HCT116 (cell line): ENCODE measurements at regions not wholly inside any gene's neighbourhood (a gene's known extent, or its start where the extent isn't known, plus 50 kb on each side); places are given as distances from the start of the nearest gene placed in this dataset.

Source experiments
- ATAC-seq: fragments of 200-7000 bp; cut with Tn5 transposase; 2 replicates; pipeline ENCODE4 v1.9.1; 2020; ENCODE audit warnings: mild to moderate bottlenecking, moderate library complexity
- BruUV-seq: library from RNA; stranded (reverse); fragments of 400-500 nt; replicated peaks from 2 replicates; lab custom pipeline; 2021; lab: Mats Ljungman, UMichigan
- CTCF ChIA-PET: fragments of 300-600 bp; sonication (Branson Sonifier 250); formaldehyde crosslinking; loops from one replicate; lab custom pipeline; 2021; ENCODE audit warnings: antibody characterized with exemption; lab: Charles Lee
- POLR2A ChIA-PET: fragments of 300-600, 350-600 bp; sonication (Branson Sonifier 250); formaldehyde crosslinking; loops from one replicate; lab custom pipeline; 2021; ENCODE audit warnings: antibody characterized with exemption; lab: Charles Lee
- RAD21 ChIA-PET, 2 experiments: fragments of 300-600 bp; sonication (Branson Sonifier 250); formaldehyde crosslinking; loops; one replicate each; lab custom pipeline; 2023; ENCODE audit warnings: low total read pairs in 2 of 2; ENCODE audit not compliant: uncharacterized antibody in 2 of 2, unreplicated experiment in 2 of 2, low non-redundant PET in 1 of 2; lab: Charles Lee
- DNase-seq: peaks from one replicate; pipeline ENCODE4 v3.0.0-alpha.2; 2010; ENCODE audit warnings: low read depth, low spot score
- H2AFZ ChIP-seq: fragments of 200-600 bp; shearing (Covaris generic), sonication (generic); 2 replicates; pipeline ENCODE4 v1.6.1; 2017; ENCODE audit warnings: low read depth, mixed run types, mixed read lengths, antibody characterized with exemption, low read length; ENCODE audit not compliant: poor library complexity, severe bottlenecking
- H3K27ac ChIP-seq: 2 replicates; pipeline ENCODE4 v1.5.1; 2012; ENCODE audit warnings: low read depth, low read length
- H3K27me3 ChIP-seq: fragments of 200-600 bp; sonication (generic); 2 replicates; pipeline ENCODE4 v1.6.1; 2016; ENCODE audit warnings: mixed run types, low read length, mixed read lengths; ENCODE audit not compliant: insufficient read depth
- H3K36me3 ChIP-seq, 2 experiments: fragments of 200-500 bp in 1 of 2; fragments of 200-600 bp in 1 of 2; sonication (Bioruptor generic) in 1 of 2; sonication (generic) in 1 of 2; 2 replicates each; pipeline versions ENCODE4 v1.5.1 to v1.6.1; 2014 to 2016; ENCODE audit warnings: low read length in 2 of 2, inconsistent platforms in 1 of 2, mixed read lengths in 1 of 2, mixed run types in 1 of 2; ENCODE audit not compliant: insufficient read depth in 2 of 2, control insufficient read depth in 1 of 2
- H3K4me1 ChIP-seq, 2 experiments: fragments of 200-600 bp in 1 of 2; sonication (generic) in 1 of 2; 2 replicates each; pipeline versions ENCODE4 v1.5.1 to v1.6.1; 2012 to 2017; ENCODE audit warnings: low read length in 2 of 2, inconsistent platforms in 1 of 2, mild to moderate bottlenecking in 1 of 2, mixed read lengths in 1 of 2, mixed run types in 1 of 2, moderate library complexity in 1 of 2; ENCODE audit not compliant: insufficient read depth in 2 of 2, control insufficient read depth in 1 of 2
- H3K4me2 ChIP-seq: fragments of 200-600 bp; sonication (generic); 2 replicates; pipeline ENCODE4 v1.6.1; 2017; ENCODE audit warnings: mixed run types, low read length, mixed read lengths
- H3K4me3 ChIP-seq, 2 experiments: fragments of 200-600 bp in 1 of 2; sonication (generic) in 1 of 2; replicated peaks in 1 of 2; 2 replicates each; pipeline ENCODE4 v1.5.1; 2011 to 2016; ENCODE audit warnings: low read length in 2 of 2, control low read depth in 1 of 2, low read depth in 1 of 2, mild to moderate bottlenecking in 1 of 2, mixed read lengths in 1 of 2, mixed run types in 1 of 2
- H3K79me2 ChIP-seq: fragments of 200-600 bp; sonication (generic); 2 replicates; pipeline ENCODE4 v1.6.1; 2017; ENCODE audit warnings: mild to moderate bottlenecking, mixed run types, low read length, moderate library complexity, mixed read lengths; ENCODE audit not compliant: insufficient read depth
- H3K9ac ChIP-seq: fragments of 200-600 bp; sonication (generic); 2 replicates; pipeline ENCODE4 v1.6.1; 2016; ENCODE audit warnings: low read length, mixed read lengths
- H3K9me2 ChIP-seq: fragments of 200-600 bp; sonication (generic), shearing (Covaris generic); 2 replicates; pipeline ENCODE4 v1.6.1; 2017; ENCODE audit warnings: mixed run types, mild to moderate bottlenecking, moderate library complexity; ENCODE audit not compliant: insufficient read depth
- H3K9me3 ChIP-seq, 2 experiments: fragments of 200-500 bp in 1 of 2; fragments of 200-600 bp in 1 of 2; sonication (Bioruptor generic) in 1 of 2; sonication (generic) in 1 of 2; 2 replicates each; pipeline ENCODE4 v1.6.1; 2014 to 2017; ENCODE audit warnings: low read length in 2 of 2, mixed read lengths in 2 of 2, inconsistent platforms in 1 of 2, low read depth in 1 of 2, mild to moderate bottlenecking in 1 of 2, mixed run types in 1 of 2, moderate library complexity in 1 of 2; ENCODE audit not compliant: control insufficient read depth in 1 of 2, insufficient read depth in 1 of 2
- H4K20me1 ChIP-seq: fragments of 200-600 bp; sonication (generic), shearing (Covaris generic); 2 replicates; pipeline ENCODE4 v1.6.1; 2017; ENCODE audit warnings: mixed run types, mild to moderate bottlenecking, moderate library complexity; ENCODE audit not compliant: insufficient read depth
- CEBPB ChIP-seq: IDR thresholded peaks from 2 replicates; pipeline ENCODE4 v1.6.1; 2012; ENCODE audit warnings: low read depth
- EGR1 ChIP-seq: IDR thresholded peaks from 2 replicates; pipeline ENCODE4 v1.6.1; 2012; ENCODE audit warnings: low read depth
- ELF1 ChIP-seq: IDR thresholded peaks from 2 replicates; pipeline ENCODE4 v1.6.1; 2012; ENCODE audit warnings: low read depth, borderline replicate concordance
- FOSL1 ChIP-seq: IDR thresholded peaks from 2 replicates; pipeline ENCODE4 v1.6.1; 2012; ENCODE audit warnings: low read depth
- JUND ChIP-seq: IDR thresholded peaks from 2 replicates; pipeline ENCODE4 v1.6.1; 2012
- POLR2A ChIP-seq: IDR thresholded peaks from 2 replicates; pipeline ENCODE4 v1.7.0; 2011; ENCODE audit warnings: borderline replicate concordance; ENCODE audit not compliant: insufficient read depth, insufficient read length; ENCODE audit errors: extremely low read depth
- POLR2AphosphoS5 ChIP-seq: IDR thresholded peaks from 2 replicates; pipeline ENCODE4 v1.6.1; 2011; ENCODE audit warnings: mild to moderate bottlenecking, low read depth, low read length, moderate library complexity
- RAD21 ChIP-seq: IDR thresholded peaks from 2 replicates; pipeline ENCODE4 v1.6.1; 2012; ENCODE audit warnings: low read depth, mild to moderate bottlenecking
- SIN3A ChIP-seq: IDR thresholded peaks from 2 replicates; pipeline ENCODE4 v1.6.1; 2012; ENCODE audit warnings: low read depth
- SRF ChIP-seq: IDR thresholded peaks from 2 replicates; pipeline ENCODE4 v1.6.1; 2012; ENCODE audit warnings: low read depth
- TCF7L2 ChIP-seq: IDR thresholded peaks from 2 replicates; pipeline ENCODE4 v1.7.0; 2011; ENCODE audit warnings: borderline replicate concordance, inconsistent platforms; ENCODE audit not compliant: insufficient read depth, insufficient read length; ENCODE audit errors: extremely low read depth
- ZNF274 ChIP-seq: fragments of 200-500 bp; sonication (Bioruptor generic); IDR thresholded peaks from 2 replicates; pipeline ENCODE4 v1.6.1; 2014; ENCODE audit warnings: mild to moderate bottlenecking, low read depth, low read length, inconsistent platforms
- intact Hi-C: fragments of 100-400 bp; cut with micrococcal nuclease; formaldehyde crosslinking; loops from 2 replicates; pipeline ENCODE4 v1.10.0; 2022
- TF ChIP-seq, protein P1 (sequence below): IDR thresholded peaks from 2 replicates; pipeline ENCODE4 v1.6.1; 2012
- TF ChIP-seq, protein P2 (sequence below), 3 experiments: fragments of 200-600 bp in 1 of 3; sonication (generic) in 1 of 3; IDR thresholded peaks in 2 of 3; conservative IDR thresholded peaks in 1 of 3; 2 replicates each; pipeline ENCODE4 v1.5.1; 2012 to 2017; ENCODE audit warnings: low read depth in 2 of 3, low read length in 2 of 3, antibody characterized with exemption in 1 of 3, borderline replicate concordance in 1 of 3, control low read depth in 1 of 3, mild to moderate bottlenecking in 1 of 3, mixed read lengths in 1 of 3, mixed run types in 1 of 3, moderate library complexity in 1 of 3; ENCODE audit not compliant: insufficient read depth in 1 of 3
- TF ChIP-seq, protein P3 (sequence below): IDR thresholded peaks from 2 replicates; pipeline ENCODE4 v1.6.1; 2012; ENCODE audit warnings: low read depth
- TF ChIP-seq, protein P4 (sequence below): IDR thresholded peaks from 2 replicates; pipeline ENCODE4 v1.6.1; 2012

DNA sequence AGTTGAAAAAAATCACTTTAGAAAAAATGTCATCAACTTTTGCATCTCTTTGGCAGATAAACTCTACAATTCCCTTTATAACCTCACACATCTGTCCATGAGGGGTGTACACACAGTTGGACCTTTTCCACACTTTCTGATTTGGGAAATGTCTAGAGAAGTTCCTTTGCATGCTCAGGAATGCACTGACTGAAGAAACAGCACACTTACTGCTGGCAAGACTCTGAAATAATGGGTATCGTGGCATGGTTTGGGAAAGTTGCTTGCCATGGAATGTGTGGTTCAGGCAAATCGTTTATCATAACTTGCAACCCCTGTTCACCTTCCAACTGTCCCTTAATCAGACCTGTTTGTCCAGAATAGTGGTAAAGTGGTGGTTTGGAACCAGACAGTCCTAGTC, 135.3 kb upstream of the TGFBR2 start:
- ATAC-seq (no peak), DNase-seq (no peak)
- H3K4me2 ChIP-seq, result no peak overlapping the region
- TF ChIP-seq, protein P1, sequence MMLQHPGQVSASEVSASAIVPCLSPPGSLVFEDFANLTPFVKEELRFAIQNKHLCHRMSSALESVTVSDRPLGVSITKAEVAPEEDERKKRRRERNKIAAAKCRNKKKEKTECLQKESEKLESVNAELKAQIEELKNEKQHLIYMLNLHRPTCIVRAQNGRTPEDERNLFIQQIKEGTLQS, result no peak
- TF ChIP-seq SIN3A (no peak), JUND (no peak)
- TF ChIP-seq, protein P2, sequence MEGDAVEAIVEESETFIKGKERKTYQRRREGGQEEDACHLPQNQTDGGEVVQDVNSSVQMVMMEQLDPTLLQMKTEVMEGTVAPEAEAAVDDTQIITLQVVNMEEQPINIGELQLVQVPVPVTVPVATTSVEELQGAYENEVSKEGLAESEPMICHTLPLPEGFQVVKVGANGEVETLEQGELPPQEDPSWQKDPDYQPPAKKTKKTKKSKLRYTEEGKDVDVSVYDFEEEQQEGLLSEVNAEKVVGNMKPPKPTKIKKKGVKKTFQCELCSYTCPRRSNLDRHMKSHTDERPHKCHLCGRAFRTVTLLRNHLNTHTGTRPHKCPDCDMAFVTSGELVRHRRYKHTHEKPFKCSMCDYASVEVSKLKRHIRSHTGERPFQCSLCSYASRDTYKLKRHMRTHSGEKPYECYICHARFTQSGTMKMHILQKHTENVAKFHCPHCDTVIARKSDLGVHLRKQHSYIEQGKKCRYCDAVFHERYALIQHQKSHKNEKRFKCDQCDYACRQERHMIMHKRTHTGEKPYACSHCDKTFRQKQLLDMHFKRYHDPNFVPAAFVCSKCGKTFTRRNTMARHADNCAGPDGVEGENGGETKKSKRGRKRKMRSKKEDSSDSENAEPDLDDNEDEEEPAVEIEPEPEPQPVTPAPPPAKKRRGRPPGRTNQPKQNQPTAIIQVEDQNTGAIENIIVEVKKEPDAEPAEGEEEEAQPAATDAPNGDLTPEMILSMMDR (IDR thresholded peaks at IDR 0.05 in 2 of 3, conservative IDR thresholded peaks at IDR 0.05 in 1 of 3; ENCODE audit: borderline replicate concordance in 1 of 3, insufficient read depth in 1 of 3, low read depth in 2 of 3, low read length in 2 of 3), result no peak
- H3K27me3 ChIP-seq, result no peaks in the 10 kb centered on the region
- no peak overlapping the region for H3K4me3 ChIP-seq
- no peak overlapping the region for H2AFZ ChIP-seq
- H3K9ac ChIP-seq, result no peak overlapping the region
- intact Hi-C loops, result no loop called here
- ChIA-PET RAD21 (no interaction called here), POLR2A (no interaction called here), CTCF (no interaction called here)
- H4K20me1 ChIP-seq, result no peaks in the 10 kb centered on the region
- H3K9me2 ChIP-seq, result no peaks in the 10 kb centered on the region
- H3K4me1 ChIP-seq, result no peaks in the 10 kb centered on the region
- H3K27ac ChIP-seq, result no peak overlapping the region
- no peaks in the 10 kb centered on the region for H3K79me2 ChIP-seq
- H3K9me3 ChIP-seq, result no peaks in the 10 kb centered on the region
- no peaks in the 10 kb centered on the region for H3K36me3 ChIP-seq
- BruUV-seq, result no TSS peak

DNA sequence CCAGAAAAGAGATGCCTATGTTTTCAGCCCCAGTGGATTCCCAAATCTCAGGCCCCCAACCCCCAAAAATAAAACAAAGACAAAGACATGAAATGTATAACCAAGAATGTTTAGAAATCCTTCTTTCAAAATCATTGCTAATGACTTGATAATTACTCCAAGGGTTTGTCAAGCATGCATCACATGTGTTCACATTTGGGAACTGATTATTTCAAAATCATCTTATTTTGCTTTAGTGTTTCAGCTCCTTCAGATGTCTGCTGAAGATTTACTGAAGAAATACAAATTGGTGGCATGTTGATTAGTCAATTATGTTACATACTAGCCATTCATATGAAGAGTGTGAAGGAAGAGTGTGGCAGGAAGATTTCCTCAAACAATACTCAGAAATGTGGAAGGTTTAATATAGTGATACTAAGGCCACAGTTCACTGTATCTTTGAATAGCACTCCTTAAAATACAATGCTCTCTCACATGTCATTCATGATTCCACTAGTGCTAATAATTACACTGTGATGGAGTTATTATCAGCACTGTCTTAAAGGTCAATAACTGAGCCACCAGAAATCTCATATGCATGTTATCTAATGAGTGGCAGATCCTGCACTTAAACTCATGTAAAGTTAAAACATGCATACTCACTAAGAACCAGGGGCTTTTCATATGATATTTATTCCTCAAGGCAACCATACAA, 134.5 kb upstream of the TGFBR2 start:
- CTCF ChIA-PET, result no interaction called here
- Histone ChIP-seq H3K9ac (no peak overlapping the region), H3K4me3 (no peak overlapping the region), H2AFZ (no peak overlapping the region), H3K27ac (no peak overlapping the region), H3K9me2 (no peaks in the 10 kb centered on the region), H3K36me3 (no peaks in the 10 kb centered on the region), H3K4me1 (peaks cover 4 to 6% of the 10 kb centered on the region in 2 experiments; a peak in 3 of 4 replicates), H3K9me3 (no peaks in the 10 kb centered on the region), H3K4me2 (no peak overlapping the region), H3K27me3 (no peaks in the 10 kb centered on the region), H3K79me2 (no peaks in the 10 kb centered on the region), H4K20me1 (no peaks in the 10 kb centered on the region)
- intact Hi-C loops, result no loop called here
- BruUV-seq, result no TSS peak
- POLR2A ChIA-PET, result no interaction called here
- DNase-seq, result no peak
- ATAC-seq, result no peak
- RAD21 ChIA-PET, result no interaction called here
- TF ChIP-seq ZNF274 (no peak), CEBPB (no peak), JUND (no peak), EGR1 (no peak), POLR2A (no peak), SRF (no peak), ELF1 (no peak), FOSL1 (no peak), TCF7L2 (no peak), RAD21 (no peak), POLR2AphosphoS5 (no peak), SIN3A (no peak)
- TF ChIP-seq, protein P3, sequence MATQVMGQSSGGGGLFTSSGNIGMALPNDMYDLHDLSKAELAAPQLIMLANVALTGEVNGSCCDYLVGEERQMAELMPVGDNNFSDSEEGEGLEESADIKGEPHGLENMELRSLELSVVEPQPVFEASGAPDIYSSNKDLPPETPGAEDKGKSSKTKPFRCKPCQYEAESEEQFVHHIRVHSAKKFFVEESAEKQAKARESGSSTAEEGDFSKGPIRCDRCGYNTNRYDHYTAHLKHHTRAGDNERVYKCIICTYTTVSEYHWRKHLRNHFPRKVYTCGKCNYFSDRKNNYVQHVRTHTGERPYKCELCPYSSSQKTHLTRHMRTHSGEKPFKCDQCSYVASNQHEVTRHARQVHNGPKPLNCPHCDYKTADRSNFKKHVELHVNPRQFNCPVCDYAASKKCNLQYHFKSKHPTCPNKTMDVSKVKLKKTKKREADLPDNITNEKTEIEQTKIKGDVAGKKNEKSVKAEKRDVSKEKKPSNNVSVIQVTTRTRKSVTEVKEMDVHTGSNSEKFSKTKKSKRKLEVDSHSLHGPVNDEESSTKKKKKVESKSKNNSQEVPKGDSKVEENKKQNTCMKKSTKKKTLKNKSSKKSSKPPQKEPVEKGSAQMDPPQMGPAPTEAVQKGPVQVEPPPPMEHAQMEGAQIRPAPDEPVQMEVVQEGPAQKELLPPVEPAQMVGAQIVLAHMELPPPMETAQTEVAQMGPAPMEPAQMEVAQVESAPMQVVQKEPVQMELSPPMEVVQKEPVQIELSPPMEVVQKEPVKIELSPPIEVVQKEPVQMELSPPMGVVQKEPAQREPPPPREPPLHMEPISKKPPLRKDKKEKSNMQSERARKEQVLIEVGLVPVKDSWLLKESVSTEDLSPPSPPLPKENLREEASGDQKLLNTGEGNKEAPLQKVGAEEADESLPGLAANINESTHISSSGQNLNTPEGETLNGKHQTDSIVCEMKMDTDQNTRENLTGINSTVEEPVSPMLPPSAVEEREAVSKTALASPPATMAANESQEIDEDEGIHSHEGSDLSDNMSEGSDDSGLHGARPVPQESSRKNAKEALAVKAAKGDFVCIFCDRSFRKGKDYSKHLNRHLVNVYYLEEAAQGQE, result no peak
- TF ChIP-seq, protein P4, sequence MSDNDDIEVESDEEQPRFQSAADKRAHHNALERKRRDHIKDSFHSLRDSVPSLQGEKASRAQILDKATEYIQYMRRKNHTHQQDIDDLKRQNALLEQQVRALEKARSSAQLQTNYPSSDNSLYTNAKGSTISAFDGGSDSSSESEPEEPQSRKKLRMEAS, result no peak
